GM23248 (cell line): ENCODE measurements at regions not wholly inside any gene's neighbourhood (a gene's known extent, or its start where the extent isn't known, plus 50 kb on each side); places are given as distances from the start of the nearest gene placed in this dataset.

Experiments
- EZH2 ChIP-seq: fragments of 200-600 bp; sonication (generic); IDR thresholded peaks from 2 replicates; pipeline ENCODE4 v1.6.1; 2018; ENCODE audit warnings: antibody characterized with exemption, mild to moderate bottlenecking; ENCODE audit not compliant: insufficient read depth, poor library complexity, severe bottlenecking
- EZH2phosphoT487 ChIP-seq: fragments of 200-600 bp; sonication (generic); IDR thresholded peaks from 2 replicates; pipeline ENCODE4 v1.6.1; 2018; ENCODE audit warnings: antibody characterized with exemption, moderate library complexity, mild to moderate bottlenecking, low read depth; ENCODE audit not compliant: insufficient read depth

DNA sequence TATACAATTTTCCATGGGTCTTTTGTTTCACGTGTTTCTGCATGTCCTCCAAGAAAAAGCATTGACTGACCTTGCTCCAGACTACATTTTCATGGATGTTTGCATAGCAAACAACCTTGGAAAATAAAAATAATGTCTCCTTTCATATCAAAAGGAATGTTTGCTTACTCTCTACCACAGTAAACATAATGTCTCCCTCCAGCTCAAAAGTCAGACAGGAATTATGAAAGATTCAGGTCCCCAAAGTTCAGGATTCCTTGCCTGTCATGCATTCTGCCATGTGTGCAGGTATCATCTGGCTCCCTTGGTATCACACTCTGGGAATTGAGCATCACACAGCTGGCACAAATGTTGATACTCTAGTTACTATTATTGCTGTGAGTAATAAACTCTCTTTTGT is 103.1 kb upstream of the ZC3H15 start:
- TF ChIP-seq EZH2, result no peak
- TF ChIP-seq EZH2phosphoT487, result no peak
